ENCODE measurements at regions not wholly inside any gene's neighbourhood (a gene's known extent, or its start where the extent isn't known, plus 50 kb on each side); places are given as distances from the start of the nearest gene placed in this dataset.

- DNase-seq (ENCODE audit: low read depth, low spot score): no peak
- H3K27me3 Mint-ChIP-seq (ENCODE audit: low read depth): no peaks in the 10 kb centered on the region
- H3K36me3 Mint-ChIP-seq (ENCODE audit: low read depth): no peaks in the 10 kb centered on the region
- no peaks in the 10 kb centered on the region for H3K9me3 Mint-ChIP-seq
- peaks cover 5% of the 10 kb centered on the region for H3K4me1 Mint-ChIP-seq
- no peak overlapping the region for H3K27ac Mint-ChIP-seq (ENCODE audit: unreplicated experiment)
- no peak overlapping the region for H3K4me3 Mint-ChIP-seq
- TF ChIP-seq CTCF (conservative IDR thresholded peaks at IDR 0.05): no peak
These were observed 140.1 kb downstream of the BTC start for GRCh38 chr4:74654230-74654681.

- peaks cover 5% of the 10 kb centered on the region for H3K4me1 Mint-ChIP-seq
- H3K27ac Mint-ChIP-seq (ENCODE audit: unreplicated experiment): no peak overlapping the region
- H3K4me3 Mint-ChIP-seq: no peak overlapping the region
- DNase-seq (ENCODE audit: low read depth, low spot score): no peak
- H3K9me3 Mint-ChIP-seq: no peaks in the 10 kb centered on the region
- H3K27me3 Mint-ChIP-seq (ENCODE audit: low read depth): no peaks in the 10 kb centered on the region
- no peaks in the 10 kb centered on the region for H3K36me3 Mint-ChIP-seq (ENCODE audit: low read depth)
- TF ChIP-seq CTCF (conservative IDR thresholded peaks at IDR 0.05): no peak
These were observed 137.7 kb downstream of the BTC start for GRCh38 chr4:74656596-74656995.

GRCh38 chr4:74658116-74658515 is 136.2 kb downstream of the BTC start:
- TF ChIP-seq CTCF (conservative IDR thresholded peaks at IDR 0.05): no peak
- Mint-ChIP-seq H3K4me1 (peaks cover 5% of the 10 kb centered on the region), H3K36me3 (ENCODE audit: low read depth) (no peaks in the 10 kb centered on the region), H3K27me3 (ENCODE audit: low read depth) (no peaks in the 10 kb centered on the region), H3K9me3 (no peaks in the 10 kb centered on the region), H3K4me3 (no peak overlapping the region), H3K27ac (ENCODE audit: unreplicated experiment) (no peak overlapping the region)
- DNase-seq (ENCODE audit: low read depth, low spot score): no peak

GRCh38 chr4:74659576-74660411 is 134.5 kb downstream of the BTC start:
- Mint-ChIP-seq H3K36me3 (ENCODE audit: low read depth) (no peaks in the 10 kb centered on the region), H3K27ac (ENCODE audit: unreplicated experiment) (no peak overlapping the region), H3K4me3 (no peak overlapping the region), H3K4me1 (peaks cover 10% of the 10 kb centered on the region), H3K9me3 (no peaks in the 10 kb centered on the region), H3K27me3 (ENCODE audit: low read depth) (no peaks in the 10 kb centered on the region)
- TF ChIP-seq CTCF (conservative IDR thresholded peaks at IDR 0.05): no peak
- DNase-seq (ENCODE audit: low read depth, low spot score): no peak

- H3K4me1 Mint-ChIP-seq: peaks cover 10% of the 10 kb centered on the region
- H3K27me3 Mint-ChIP-seq (ENCODE audit: low read depth): no peaks in the 10 kb centered on the region
- no peaks in the 10 kb centered on the region for H3K36me3 Mint-ChIP-seq (ENCODE audit: low read depth)
- no peak overlapping the region for H3K4me3 Mint-ChIP-seq
- TF ChIP-seq CTCF (conservative IDR thresholded peaks at IDR 0.05): no peak
- DNase-seq (ENCODE audit: low read depth, low spot score): no peak
- H3K9me3 Mint-ChIP-seq: no peaks in the 10 kb centered on the region
- no peak overlapping the region for H3K27ac Mint-ChIP-seq (ENCODE audit: unreplicated experiment)
These were observed 133.5 kb downstream of the BTC start for GRCh38 chr4:74660866-74661265.

Data from neural crest cell (in vitro differentiated cells).